Loucy (cell line): ENCODE measurements at regions not wholly inside any gene's neighbourhood (a gene's known extent, or its start where the extent isn't known, plus 50 kb on each side); places are given as distances from the start of the nearest gene placed in this dataset.

Source experiments
- H2AFZ ChIP-seq: fragments of 200-600 bp; sonication (generic); 2 replicates; pipeline ENCODE4 v1.6.0; 2016; ENCODE audit warnings: antibody characterized with exemption, mild to moderate bottlenecking, low read length, moderate library complexity
- H3F3A ChIP-seq: fragments of 200-600 bp; 2 replicates; pipeline ENCODE4 v1.6.0; 2016; ENCODE audit warnings: antibody characterized with exemption, low read depth, mild to moderate bottlenecking
- H3K27me3 ChIP-seq: fragments of 200-600 bp; sonication (generic); 2 replicates; pipeline ENCODE4 v1.6.1; 2014; ENCODE audit warnings: low read length, mild to moderate bottlenecking; ENCODE audit not compliant: insufficient read depth, poor library complexity, severe bottlenecking
- H3K36me3 ChIP-seq: fragments of 200-600 bp; sonication (generic); 2 replicates; pipeline ENCODE4 v1.6.1; 2016; ENCODE audit warnings: low read length; ENCODE audit not compliant: insufficient read depth
- H3K4me1 ChIP-seq: fragments of 200-600 bp; sonication (generic); 2 replicates; pipeline ENCODE4 v1.5.1; 2014; ENCODE audit warnings: low read length, mild to moderate bottlenecking; ENCODE audit not compliant: insufficient read depth, poor library complexity, severe bottlenecking
- H3K4me2 ChIP-seq: fragments of 200-600 bp; sonication (generic); 2 replicates; pipeline ENCODE4 v1.6.0; 2014; ENCODE audit warnings: antibody characterized with exemption, low read length, low read depth, mild to moderate bottlenecking; ENCODE audit not compliant: poor library complexity, severe bottlenecking
- H3K4me3 ChIP-seq: fragments of 200-600 bp; sonication (generic); 2 replicates; pipeline ENCODE4 v1.5.1; 2014; ENCODE audit warnings: low read length, mild to moderate bottlenecking, mixed read lengths; ENCODE audit not compliant: poor library complexity, severe bottlenecking
- H3K79me2 ChIP-seq: fragments of 200-600 bp; sonication (generic); 2 replicates; pipeline ENCODE4 v1.6.1; 2014; ENCODE audit warnings: low read length; ENCODE audit not compliant: insufficient read depth
- H3K9ac ChIP-seq: fragments of 200-600 bp; sonication (generic); 2 replicates; pipeline ENCODE4 v1.6.0; 2014; ENCODE audit warnings: mild to moderate bottlenecking, low read depth, low read length, moderate library complexity; ENCODE audit not compliant: poor library complexity, severe bottlenecking
- H3K9me2 ChIP-seq: fragments of 200-600 bp; sonication (generic); replicated peaks from 2 replicates; pipeline ENCODE4 v1.6.1; 2016; ENCODE audit warnings: low read depth, low read length, mixed read lengths
- H3K9me3 ChIP-seq: fragments of 200-600 bp; sonication (generic); 2 replicates; pipeline ENCODE4 v1.6.1; 2014; ENCODE audit warnings: mild to moderate bottlenecking, antibody characterized with exemption, low read length, low read depth; ENCODE audit not compliant: insufficient read depth
- H4K20me1 ChIP-seq: fragments of 200-600 bp; sonication (generic); 2 replicates; pipeline ENCODE4 v1.6.0; 2014; ENCODE audit warnings: antibody characterized with exemption, low read length, mild to moderate bottlenecking; ENCODE audit not compliant: insufficient read depth, poor library complexity, severe bottlenecking
- EZH2phosphoT487 ChIP-seq: fragments of 200-600 bp; IDR thresholded peaks from 2 replicates; pipeline ENCODE4 v1.6.1; 2018; ENCODE audit warnings: antibody characterized with exemption, mild to moderate bottlenecking, moderate library complexity, borderline replicate concordance
- TF ChIP-seq, protein P1 (sequence below): fragments of 200-600 bp; sonication (generic); conservative IDR thresholded peaks from 2 replicates; pipeline ENCODE4 v1.5.1; 2014; ENCODE audit warnings: mild to moderate bottlenecking, antibody characterized with exemption, low read length

GRCh38 chr21:22795091-22795490 lies 1796.9 kb downstream of the NCAM2 start:
- no peak overlapping the region for H3K4me2 ChIP-seq
- H3K9me2 ChIP-seq: no peaks in the 10 kb centered on the region
- H3K9ac ChIP-seq: no peak overlapping the region
- H3K36me3 ChIP-seq: no peaks in the 10 kb centered on the region
- no peaks in the 10 kb centered on the region for H3F3A ChIP-seq
- no peaks in the 10 kb centered on the region for H3K79me2 ChIP-seq
- TF ChIP-seq EZH2phosphoT487: no peak
- TF ChIP-seq, protein P1, sequence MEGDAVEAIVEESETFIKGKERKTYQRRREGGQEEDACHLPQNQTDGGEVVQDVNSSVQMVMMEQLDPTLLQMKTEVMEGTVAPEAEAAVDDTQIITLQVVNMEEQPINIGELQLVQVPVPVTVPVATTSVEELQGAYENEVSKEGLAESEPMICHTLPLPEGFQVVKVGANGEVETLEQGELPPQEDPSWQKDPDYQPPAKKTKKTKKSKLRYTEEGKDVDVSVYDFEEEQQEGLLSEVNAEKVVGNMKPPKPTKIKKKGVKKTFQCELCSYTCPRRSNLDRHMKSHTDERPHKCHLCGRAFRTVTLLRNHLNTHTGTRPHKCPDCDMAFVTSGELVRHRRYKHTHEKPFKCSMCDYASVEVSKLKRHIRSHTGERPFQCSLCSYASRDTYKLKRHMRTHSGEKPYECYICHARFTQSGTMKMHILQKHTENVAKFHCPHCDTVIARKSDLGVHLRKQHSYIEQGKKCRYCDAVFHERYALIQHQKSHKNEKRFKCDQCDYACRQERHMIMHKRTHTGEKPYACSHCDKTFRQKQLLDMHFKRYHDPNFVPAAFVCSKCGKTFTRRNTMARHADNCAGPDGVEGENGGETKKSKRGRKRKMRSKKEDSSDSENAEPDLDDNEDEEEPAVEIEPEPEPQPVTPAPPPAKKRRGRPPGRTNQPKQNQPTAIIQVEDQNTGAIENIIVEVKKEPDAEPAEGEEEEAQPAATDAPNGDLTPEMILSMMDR: no peak
- no peaks in the 10 kb centered on the region for H3K4me1 ChIP-seq
- H3K27me3 ChIP-seq: no peaks in the 10 kb centered on the region
- no peaks in the 10 kb centered on the region for H3K9me3 ChIP-seq
- no peak overlapping the region for H3K4me3 ChIP-seq
- H4K20me1 ChIP-seq: no peaks in the 10 kb centered on the region
- no peak overlapping the region for H2AFZ ChIP-seq

- Histone ChIP-seq H3K27me3 (no peaks in the 10 kb centered on the region), H3K4me3 (no peak overlapping the region), H3K36me3 (no peaks in the 10 kb centered on the region), H3K9me3 (no peaks in the 10 kb centered on the region), H3K9me2 (no peaks in the 10 kb centered on the region), H3K79me2 (no peaks in the 10 kb centered on the region), H3K9ac (no peak overlapping the region), H3K4me2 (no peak overlapping the region), H3F3A (no peaks in the 10 kb centered on the region), H4K20me1 (no peaks in the 10 kb centered on the region), H3K4me1 (no peaks in the 10 kb centered on the region), H2AFZ (no peak overlapping the region)
- TF ChIP-seq, protein P1: no peak
- TF ChIP-seq EZH2phosphoT487: no peak
These were observed 1797.4 kb downstream of the NCAM2 start for GRCh38 chr21:22795644-22796043.

- Histone ChIP-seq H3K27me3 (no peaks in the 10 kb centered on the region), H3K36me3 (no peaks in the 10 kb centered on the region), H4K20me1 (no peaks in the 10 kb centered on the region), H2AFZ (no peak overlapping the region), H3K9me2 (no peaks in the 10 kb centered on the region), H3F3A (no peaks in the 10 kb centered on the region), H3K4me1 (no peaks in the 10 kb centered on the region), H3K79me2 (no peaks in the 10 kb centered on the region), H3K4me3 (no peak overlapping the region), H3K9me3 (no peaks in the 10 kb centered on the region), H3K4me2 (no peak overlapping the region), H3K9ac (no peak overlapping the region)
- TF ChIP-seq EZH2phosphoT487: no peak
- TF ChIP-seq, protein P1: no peak
These were observed 1797.9 kb downstream of the NCAM2 start for GRCh38 chr21:22796147-22796546.
